NT2/D1 (cell line): ENCODE measurements at regions not wholly inside any gene's neighbourhood (a gene's known extent, or its start where the extent isn't known, plus 50 kb on each side); places are given as distances from the start of the nearest gene placed in this dataset.

ENCODE experiments used
- DNase-seq: peaks from one replicate; pipeline ENCODE4 v3.0.0-alpha.2; 2011; ENCODE audit warnings: low read depth, low spot score
- H3K27me3 ChIP-seq: 2 replicates; pipeline ENCODE4 v1.6.0; 2011; ENCODE audit warnings: mild to moderate bottlenecking; ENCODE audit not compliant: insufficient read length, insufficient read depth
- H3K36me3 ChIP-seq: 2 replicates; pipeline ENCODE4 v1.6.1; 2011; ENCODE audit warnings: mild to moderate bottlenecking, low read length, mixed read lengths; ENCODE audit not compliant: insufficient read depth, insufficient read length
- H3K4me1 ChIP-seq: 2 replicates; pipeline ENCODE4 v1.5.1; 2011; ENCODE audit not compliant: insufficient read depth, insufficient read length
- H3K4me3 ChIP-seq: 2 replicates; pipeline ENCODE4 v1.5.1; 2011; ENCODE audit warnings: low read depth; ENCODE audit not compliant: insufficient read length
- H3K9ac ChIP-seq: 2 replicates; pipeline ENCODE4 v1.6.0; 2011; ENCODE audit warnings: low read depth; ENCODE audit not compliant: insufficient read length
- H3K9me3 ChIP-seq: 2 replicates; pipeline ENCODE4 v1.5.1; 2011; ENCODE audit warnings: mild to moderate bottlenecking, low read length; ENCODE audit not compliant: insufficient read depth
- SUZ12 ChIP-seq: IDR thresholded peaks from 2 replicates; pipeline ENCODE4 v1.6.1; 2011; ENCODE audit not compliant: insufficient read length, insufficient read depth; ENCODE audit errors: extremely low read depth
- YY1 ChIP-seq: IDR thresholded peaks from 2 replicates; pipeline ENCODE4 v1.6.1; 2011; ENCODE audit not compliant: insufficient read length, insufficient read depth
- ZNF274 ChIP-seq: IDR thresholded peaks from 2 replicates; pipeline ENCODE4 v1.6.1; 2011; ENCODE audit warnings: mild to moderate bottlenecking, low read depth, low read length

DNA sequence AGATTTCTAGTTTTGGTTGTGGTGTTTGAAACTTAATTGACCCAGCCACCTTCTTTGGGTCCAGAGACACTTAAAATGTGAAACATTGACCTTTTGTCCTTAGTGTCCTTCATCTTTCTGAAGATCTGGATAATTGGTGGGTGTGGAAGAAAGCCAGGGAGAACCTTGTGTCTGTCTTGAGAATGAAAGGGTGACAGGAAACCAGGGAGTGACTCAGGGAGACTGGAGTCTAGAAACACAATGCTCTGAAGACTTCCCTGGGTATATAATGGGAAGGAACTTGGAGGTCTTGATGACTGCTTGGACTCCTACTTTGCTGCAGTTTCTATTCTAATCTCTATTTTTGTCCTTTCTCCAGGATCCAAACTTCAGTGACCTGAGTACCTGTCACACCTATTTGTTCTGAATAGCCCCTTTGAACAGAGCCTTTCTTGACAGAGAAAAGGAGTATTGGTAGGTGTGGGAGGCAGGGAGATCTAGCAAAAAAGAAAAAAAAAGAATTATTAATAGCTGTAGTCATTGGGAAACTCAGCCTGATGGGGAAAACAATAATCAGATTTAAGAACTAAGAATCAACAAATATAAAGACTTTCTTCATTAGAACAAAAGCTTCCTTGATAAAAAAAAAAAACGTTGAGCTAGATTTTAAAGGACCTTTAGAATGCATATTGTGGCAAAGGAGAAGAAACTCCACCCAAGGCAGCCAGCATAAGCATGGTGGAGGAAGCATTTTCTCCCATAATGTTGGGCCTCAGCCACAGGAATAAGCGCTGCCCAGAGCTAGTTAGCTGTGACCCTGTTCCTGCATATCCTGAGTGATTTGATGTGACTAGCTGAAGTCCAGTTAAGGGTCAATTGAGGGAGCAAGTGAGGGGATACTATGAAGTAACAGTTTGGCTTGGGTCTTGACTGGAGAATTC is 77.9 kb upstream of the HOXC13 start:
- no peak overlapping the region for H3K9ac ChIP-seq
- no peak for DNase-seq
- TF ChIP-seq YY1 (no peak), SUZ12 (no peak), ZNF274 (no peak)
- H3K36me3 ChIP-seq: no peaks in the 10 kb centered on the region
- H3K4me1 ChIP-seq: no peaks in the 10 kb centered on the region
- no peak overlapping the region for H3K4me3 ChIP-seq
- no peaks in the 10 kb centered on the region for H3K27me3 ChIP-seq
- no peaks in the 10 kb centered on the region for H3K9me3 ChIP-seq

DNA sequence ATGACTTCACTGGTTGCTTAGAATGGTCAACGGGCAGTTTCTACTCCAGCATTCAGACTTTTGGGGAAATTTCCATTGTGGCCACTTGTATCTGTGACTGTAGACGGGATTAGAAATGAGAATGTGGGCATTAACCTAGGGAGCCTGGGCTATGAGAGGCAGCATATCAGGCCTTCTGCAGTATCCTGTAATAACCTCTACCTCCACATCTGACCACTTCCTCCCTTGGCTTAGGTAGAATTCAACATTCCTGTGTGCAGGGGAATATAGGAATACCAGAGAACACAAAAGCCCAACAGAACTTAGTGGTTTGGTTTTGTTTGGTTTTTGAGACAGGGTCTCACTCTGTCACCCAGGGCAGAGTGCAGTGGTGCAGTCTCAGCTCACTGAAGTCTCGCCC is 76.4 kb upstream of the HOXC13 start:
- DNase-seq: no peak

GRCh38 chr12:53862831-53863230 is 75.8 kb upstream of the HOXC13 start:
- peaks cover 4% of the 10 kb centered on the region for H3K4me1 ChIP-seq
- no peaks in the 10 kb centered on the region for H3K9me3 ChIP-seq
- no peak for DNase-seq
- no peak overlapping the region for H3K4me3 ChIP-seq
- H3K9ac ChIP-seq: no peak overlapping the region
- no peaks in the 10 kb centered on the region for H3K36me3 ChIP-seq
- TF ChIP-seq ZNF274 (no peak), YY1 (no peak), SUZ12 (no peak)
- no peaks in the 10 kb centered on the region for H3K27me3 ChIP-seq

More for the DNA sequence above, 76.4 kb upstream of the HOXC13 start:
- Histone ChIP-seq H3K4me1 (peaks cover under 1% of the 10 kb centered on the region), H3K27me3 (no peaks in the 10 kb centered on the region), H3K36me3 (no peaks in the 10 kb centered on the region), H3K9ac (no peak overlapping the region), H3K9me3 (no peaks in the 10 kb centered on the region), H3K4me3 (no peak overlapping the region)
- TF ChIP-seq SUZ12: no peak
- no peak for TF ChIP-seq ZNF274
- no peak for TF ChIP-seq YY1

DNA sequence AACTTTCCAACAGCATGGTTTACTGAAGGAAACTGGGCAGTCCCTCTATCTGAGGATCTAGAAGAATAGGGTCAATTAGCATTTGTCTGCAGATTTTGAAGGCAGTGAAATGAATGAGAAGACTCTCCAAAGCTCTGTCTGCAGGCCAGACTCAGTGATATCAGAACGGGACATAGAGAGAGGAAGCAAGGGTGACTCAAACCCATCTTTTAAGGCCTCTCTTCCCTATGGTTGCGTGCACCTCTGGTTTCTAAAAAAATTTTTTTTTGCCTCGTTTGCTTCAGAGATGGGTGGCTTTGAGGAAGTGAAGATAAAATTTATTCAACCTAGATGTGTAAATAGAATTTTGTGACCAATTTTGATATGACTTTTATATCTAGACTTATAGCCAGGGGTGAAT is 71.9 kb upstream of the HOXC13 start:
- no peak overlapping the region for H3K4me3 ChIP-seq
- no peaks in the 10 kb centered on the region for H3K9me3 ChIP-seq
- no peak overlapping the region for H3K9ac ChIP-seq
- H3K4me1 ChIP-seq: peaks cover 7% of the 10 kb centered on the region
- H3K36me3 ChIP-seq: no peaks in the 10 kb centered on the region
- DNase-seq: no peak
- no peaks in the 10 kb centered on the region for H3K27me3 ChIP-seq
- no peak for TF ChIP-seq YY1
- TF ChIP-seq ZNF274: no peak
- TF ChIP-seq SUZ12: no peak

- Histone ChIP-seq H3K9me3 (no peaks in the 10 kb centered on the region), H3K4me3 (no peak overlapping the region), H3K27me3 (no peaks in the 10 kb centered on the region), H3K4me1 (peaks cover 7% of the 10 kb centered on the region), H3K36me3 (no peaks in the 10 kb centered on the region), H3K9ac (no peak overlapping the region)
- DNase-seq: peak; percentile 46
- no peak for TF ChIP-seq SUZ12
- no peak for TF ChIP-seq YY1
- no peak for TF ChIP-seq ZNF274
Observed at GRCh38 chr12:53867216-53868012, 71.2 kb upstream of the HOXC13 start.

DNA sequence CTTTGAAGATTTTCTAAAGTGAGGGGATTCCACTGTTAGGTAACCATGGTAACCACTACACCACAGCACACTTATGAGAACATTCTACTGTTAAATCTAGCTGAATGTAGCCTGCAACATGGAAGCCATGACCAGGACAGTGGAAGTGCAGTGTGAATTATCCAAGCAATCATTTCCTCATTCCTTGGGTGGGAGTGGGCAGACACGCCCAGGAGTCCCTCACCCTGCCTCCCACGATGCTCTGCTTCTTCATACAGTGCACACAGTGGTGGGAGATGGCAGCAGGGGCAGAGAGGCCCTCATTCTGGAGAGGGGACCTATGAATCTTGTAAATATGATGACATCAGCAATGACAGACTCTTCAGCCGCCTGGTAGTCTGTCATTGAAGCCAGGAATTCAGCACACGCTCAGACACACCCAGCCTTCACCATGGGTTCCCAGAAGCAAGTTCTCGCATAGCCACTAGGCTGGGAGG is 70.1 kb upstream of the HOXC13 start:
- Histone ChIP-seq H3K27me3 (no peaks in the 10 kb centered on the region), H3K9me3 (no peaks in the 10 kb centered on the region), H3K4me1 (peaks cover 7% of the 10 kb centered on the region), H3K4me3 (no peak overlapping the region), H3K36me3 (no peaks in the 10 kb centered on the region), H3K9ac (no peak overlapping the region)
- DNase-seq: no peak
- TF ChIP-seq YY1: no peak
- TF ChIP-seq SUZ12: no peak
- TF ChIP-seq ZNF274: no peak

DNA sequence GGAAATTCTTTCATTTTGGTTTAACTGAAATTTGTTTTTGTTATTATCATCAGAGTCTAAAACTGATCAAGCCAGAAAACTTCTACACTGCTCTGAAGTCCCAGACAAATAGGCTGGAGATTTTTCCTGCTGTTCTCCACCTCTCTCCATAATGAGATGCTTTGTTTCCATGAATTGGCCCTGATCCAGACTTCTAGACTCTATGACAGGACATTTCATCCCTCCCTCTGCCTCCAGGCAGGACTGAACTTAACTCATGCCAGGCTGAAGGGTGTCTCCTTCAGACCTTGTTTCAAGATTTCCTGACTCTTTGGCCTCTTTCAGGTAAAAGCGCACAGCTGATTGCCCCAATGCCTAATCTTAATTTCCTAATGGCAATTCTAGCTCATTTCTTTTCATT is 69.1 kb upstream of the HOXC13 start:
- Histone ChIP-seq H3K9ac (no peak overlapping the region), H3K4me3 (no peak overlapping the region), H3K4me1 (peaks cover 7% of the 10 kb centered on the region), H3K9me3 (no peaks in the 10 kb centered on the region), H3K36me3 (no peaks in the 10 kb centered on the region), H3K27me3 (no peaks in the 10 kb centered on the region)
- DNase-seq: no peak
- TF ChIP-seq SUZ12: no peak
- no peak for TF ChIP-seq ZNF274
- TF ChIP-seq YY1: no peak
